C4-2B (cell line): ENCODE measurements at regions not wholly inside any gene's neighbourhood (a gene's known extent, or its start where the extent isn't known, plus 50 kb on each side); places are given as distances from the start of the nearest gene placed in this dataset.
A peak's percentile ranks its signal among the peaks of the same experiment; 100 is the strongest.

Source experiments
- ZFX ChIP-seq: fragments of 450-650 bp; IDR thresholded peaks from 2 replicates; pipeline ENCODE4 v1.6.1; 2017
- TF ChIP-seq, protein P1 (sequence below): fragments of 450-650 bp; conservative IDR thresholded peaks from 2 replicates; pipeline ENCODE4 v1.5.1; 2017; ENCODE audit warnings: mild to moderate bottlenecking

DNA sequence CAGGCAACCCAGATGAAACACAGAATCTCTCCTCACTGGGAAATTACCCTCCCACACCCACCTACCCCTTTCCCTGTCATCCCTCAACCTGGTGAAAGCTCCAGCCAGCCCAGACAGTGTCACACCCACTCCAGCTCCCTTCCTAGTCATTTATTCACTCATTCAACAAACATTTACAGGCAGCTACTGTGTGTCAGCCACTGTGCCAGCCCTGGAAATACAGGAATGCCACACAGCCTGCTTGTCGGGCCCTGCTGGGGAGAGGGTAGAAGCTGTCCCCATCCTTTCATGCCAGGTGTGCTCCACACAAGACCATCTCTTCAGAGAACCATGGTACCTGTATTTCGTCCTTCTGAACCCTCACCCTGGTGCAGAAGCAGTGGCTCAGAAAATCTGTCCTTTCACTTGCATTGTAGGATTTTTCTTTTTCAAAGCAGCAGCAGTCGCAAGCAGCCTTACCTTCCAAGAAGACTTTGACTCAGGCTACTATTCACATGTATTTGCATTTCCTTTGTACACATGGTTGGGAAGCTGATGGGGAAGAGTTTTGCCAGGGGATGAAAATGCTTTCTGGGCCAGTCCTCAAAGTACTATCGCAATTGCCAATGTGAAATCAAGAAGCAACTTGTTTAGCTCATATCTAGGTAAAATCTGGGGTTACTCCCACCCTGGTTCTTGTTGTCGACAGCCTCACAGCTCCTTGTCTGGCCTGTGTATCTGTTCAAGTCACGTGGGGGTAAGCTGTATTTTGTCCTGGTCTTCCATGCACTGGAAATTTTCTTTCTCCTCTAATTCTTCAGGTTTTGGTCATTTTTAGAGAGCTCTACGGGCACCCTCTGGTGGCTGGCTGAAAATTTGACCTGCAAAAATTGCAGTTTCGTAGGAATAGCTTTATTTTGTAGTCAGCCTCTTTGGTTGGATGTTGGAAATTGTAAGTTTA lies 147.4 kb upstream of the EGLN3 start:
- TF ChIP-seq, protein P1, sequence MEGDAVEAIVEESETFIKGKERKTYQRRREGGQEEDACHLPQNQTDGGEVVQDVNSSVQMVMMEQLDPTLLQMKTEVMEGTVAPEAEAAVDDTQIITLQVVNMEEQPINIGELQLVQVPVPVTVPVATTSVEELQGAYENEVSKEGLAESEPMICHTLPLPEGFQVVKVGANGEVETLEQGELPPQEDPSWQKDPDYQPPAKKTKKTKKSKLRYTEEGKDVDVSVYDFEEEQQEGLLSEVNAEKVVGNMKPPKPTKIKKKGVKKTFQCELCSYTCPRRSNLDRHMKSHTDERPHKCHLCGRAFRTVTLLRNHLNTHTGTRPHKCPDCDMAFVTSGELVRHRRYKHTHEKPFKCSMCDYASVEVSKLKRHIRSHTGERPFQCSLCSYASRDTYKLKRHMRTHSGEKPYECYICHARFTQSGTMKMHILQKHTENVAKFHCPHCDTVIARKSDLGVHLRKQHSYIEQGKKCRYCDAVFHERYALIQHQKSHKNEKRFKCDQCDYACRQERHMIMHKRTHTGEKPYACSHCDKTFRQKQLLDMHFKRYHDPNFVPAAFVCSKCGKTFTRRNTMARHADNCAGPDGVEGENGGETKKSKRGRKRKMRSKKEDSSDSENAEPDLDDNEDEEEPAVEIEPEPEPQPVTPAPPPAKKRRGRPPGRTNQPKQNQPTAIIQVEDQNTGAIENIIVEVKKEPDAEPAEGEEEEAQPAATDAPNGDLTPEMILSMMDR: peak; percentile 74
- no peak for TF ChIP-seq ZFX
